Thymus (tissue), 11 donors: ENCODE measurements at regions not wholly inside any gene's neighbourhood (a gene's known extent, or its start where the extent isn't known, plus 50 kb on each side); places are given as distances from the start of the nearest gene placed in this dataset.

ENCODE experiments used
- DNase-seq, 9 donors: peaks; one replicate each; pipeline ENCODE4 v3.0.0-alpha.2; 2013; ENCODE audit warnings: low spot score in 9 of 9, low read depth in 6 of 9, missing footprints in 1 of 9
- H3K27ac ChIP-seq, 2 donors: one replicate each; pipeline ENCODE4 v1.5.1; 2013; ENCODE audit warnings: control low read depth in 1 of 2, low read depth in 1 of 2, low read length in 1 of 2, mild to moderate bottlenecking in 1 of 2, moderate library complexity in 1 of 2
- H3K27me3 ChIP-seq, 2 donors: one replicate each; pipeline ENCODE4 v1.5.1; 2013; ENCODE audit warnings: low read length in 1 of 2; ENCODE audit not compliant: control insufficient read depth in 2 of 2, insufficient read depth in 1 of 2
- H3K36me3 ChIP-seq, 2 donors: one replicate each; pipeline ENCODE4 v1.5.1; 2013; ENCODE audit warnings: low read length in 1 of 2, mild to moderate bottlenecking in 1 of 2, moderate library complexity in 1 of 2; ENCODE audit not compliant: control insufficient read depth in 2 of 2, insufficient read depth in 2 of 2
- H3K4me1 ChIP-seq, 2 donors: one replicate each; pipeline ENCODE4 v1.5.1; 2013; ENCODE audit warnings: low read length in 2 of 2; ENCODE audit not compliant: control insufficient read depth in 2 of 2, insufficient read depth in 2 of 2
- H3K4me3 ChIP-seq, 2 donors: one replicate each; pipeline ENCODE4 v1.5.1; 2013; ENCODE audit warnings: low read length in 2 of 2, control low read depth in 1 of 2, mild to moderate bottlenecking in 1 of 2
- H3K9me3 ChIP-seq, 2 donors: one replicate each; pipeline ENCODE4 v1.5.1; 2013; ENCODE audit warnings: low read length in 1 of 2, mild to moderate bottlenecking in 1 of 2; ENCODE audit not compliant: control insufficient read depth in 2 of 2, insufficient read depth in 1 of 2
- WGBS: extraction: QIAGEN DNeasy Blood & Tissue Kit; methylation state at CpG from one replicate; pipeline ENCODE4 v1.1.7; 2013; 5-methylcytosine and 5-hydroxymethylcytosine counted together
- donor health status: healthy.

- no peak overlapping the region for H3K4me3 ChIP-seq
- no peaks in the 10 kb centered on the region for H3K36me3 ChIP-seq
- no peaks in the 10 kb centered on the region for H3K27me3 ChIP-seq
- H3K9me3 ChIP-seq = peaks cover 2 to 10% of the 10 kb centered on the region in 2 donors
- no peak overlapping the region for H3K27ac ChIP-seq
- no peaks in the 10 kb centered on the region for H3K4me1 ChIP-seq
- WGBS = 54% methylated on average over 2 of the region's 2 CpGs
- no peak for DNase-seq
These were observed 63.5 kb upstream of the TMTC1 start for GRCh38 chr12:29847246-29847645.

- Histone ChIP-seq H3K27me3 (no peaks in the 10 kb centered on the region), H3K4me1 (no peaks in the 10 kb centered on the region), H3K9me3 (peaks cover 2 to 24% of the 10 kb centered on the region in 2 donors), H3K4me3 (no peak overlapping the region), H3K27ac (no peak overlapping the region), H3K36me3 (no peaks in the 10 kb centered on the region)
- 81% methylated on average over 2 of the region's 2 CpGs for WGBS
- DNase-seq = no peak
These were observed 60.9 kb upstream of the TMTC1 start for GRCh38 chr12:29844667-29845066.

GRCh38 chr12:29843036-29843435 lies 59.3 kb upstream of the TMTC1 start:
- no peaks in the 10 kb centered on the region for H3K36me3 ChIP-seq
- no peak overlapping the region for H3K4me3 ChIP-seq
- peaks cover 0 to 17% of the 10 kb centered on the region in 2 donors for H3K9me3 ChIP-seq
- no peak for DNase-seq
- no peaks in the 10 kb centered on the region for H3K4me1 ChIP-seq
- no peaks in the 10 kb centered on the region for H3K27me3 ChIP-seq
- H3K27ac ChIP-seq = no peak overlapping the region

GRCh38 chr12:29838768-29839167 lies 55.0 kb upstream of the TMTC1 start:
- no peak overlapping the region for H3K27ac ChIP-seq
- H3K36me3 ChIP-seq = no peaks in the 10 kb centered on the region
- 97% methylated on average over 1 of the region's 1 CpG for WGBS
- peaks cover 0 to 16% of the 10 kb centered on the region in 2 donors for H3K9me3 ChIP-seq
- no peak for DNase-seq
- no peaks in the 10 kb centered on the region for H3K4me1 ChIP-seq
- no peak overlapping the region for H3K4me3 ChIP-seq
- no peaks in the 10 kb centered on the region for H3K27me3 ChIP-seq
